GM12892 (cell line): ENCODE measurements at regions not wholly inside any gene's neighbourhood (a gene's known extent, or its start where the extent isn't known, plus 50 kb on each side); places are given as distances from the start of the nearest gene placed in this dataset.
"Not testable (repeated sequence)": the region's sequence is repeated elsewhere in the genome, so short reads cannot be mapped to it uniquely, and the experiment has no call there.

Source experiments
- DNase-seq: peaks from one replicate; pipeline ENCODE4 v3.0.0; 2011; ENCODE audit not compliant: insufficient read length
- FAIRE-seq: peaks from 2 replicates; lab custom pipeline; 2011; peaks lifted over from hg19 to GRCh38; lab: Jason Lieb, UNC
- POLR2A ChIP-seq: IDR thresholded peaks from 2 replicates; pipeline ENCODE4 v1.6.1; 2011; ENCODE audit warnings: low read depth, low read length, control low read depth
- POLR2AphosphoS5 ChIP-seq: IDR thresholded peaks from 2 replicates; pipeline ENCODE4 v1.6.1; 2011; ENCODE audit warnings: low read depth, low read length, control low read depth
- TAF1 ChIP-seq: IDR thresholded peaks from 2 replicates; pipeline ENCODE4 v1.6.1; 2011; ENCODE audit warnings: low read depth, mild to moderate bottlenecking, control low read depth, low read length, borderline replicate concordance

DNA sequence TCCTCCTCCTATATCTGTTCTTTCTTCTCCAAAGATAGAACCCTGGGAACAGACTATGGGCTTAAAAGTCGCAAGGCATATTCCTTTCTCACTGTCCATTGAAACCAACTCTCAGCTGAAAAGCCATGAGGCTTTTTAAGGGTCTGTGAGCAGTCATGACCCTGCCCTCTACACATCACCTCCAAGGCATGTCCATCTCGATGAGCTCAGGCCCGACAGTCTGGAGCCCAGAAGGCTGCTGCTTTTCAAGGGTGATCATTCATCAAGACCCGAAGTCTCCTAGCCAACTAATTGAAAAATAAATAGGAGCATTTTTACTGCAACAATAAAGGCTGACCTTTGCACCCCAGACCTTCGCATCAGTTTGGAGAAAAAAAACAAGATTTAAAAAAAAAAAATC, 378.8 kb upstream of the NRSN1 start:
- no peak for TF ChIP-seq POLR2A
- TF ChIP-seq POLR2AphosphoS5: no peak
- FAIRE-seq: no peak
- no peak for DNase-seq

DNA sequence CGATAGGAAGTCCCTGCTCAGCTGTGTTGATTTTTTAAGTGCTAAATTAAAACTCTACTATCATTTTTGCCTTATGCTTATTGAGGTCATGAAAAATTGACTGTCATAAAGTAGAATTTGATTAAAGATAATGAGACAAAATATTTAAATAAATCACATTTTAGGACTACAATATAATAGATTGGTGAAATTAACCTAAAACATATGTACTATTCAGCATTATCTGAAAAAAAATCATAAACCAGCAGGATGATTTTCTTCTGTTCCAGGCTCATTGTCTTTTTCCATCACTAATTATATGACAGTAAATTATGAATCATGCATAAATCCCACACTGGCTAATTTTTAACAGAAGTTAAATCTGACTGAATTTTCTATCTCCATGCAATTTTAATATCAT, 373.6 kb upstream of the NRSN1 start:
- DNase-seq (no peak), FAIRE-seq (no peak)
- TF ChIP-seq POLR2A: no peak
- TF ChIP-seq POLR2AphosphoS5: no peak
- no peak for TF ChIP-seq TAF1

DNA sequence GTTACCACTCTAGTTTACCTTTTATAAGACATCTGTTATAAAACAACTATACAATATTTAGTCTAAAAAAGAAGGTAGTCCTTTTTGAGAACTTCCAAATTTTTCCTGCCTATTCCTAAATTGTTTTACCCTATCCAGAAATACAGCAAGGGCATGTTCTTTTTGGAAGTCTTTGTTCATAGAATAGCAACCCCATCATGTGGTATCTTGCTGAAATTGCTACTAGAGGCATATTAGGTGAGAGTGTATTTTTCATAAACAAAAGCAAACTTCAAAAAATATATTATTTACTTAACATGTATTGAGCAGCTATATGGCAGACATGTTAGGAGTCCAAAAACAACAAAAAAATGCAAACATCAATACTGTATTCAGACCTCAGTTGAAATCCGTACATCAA, 371.8 kb upstream of the NRSN1 start:
- no peak for TF ChIP-seq POLR2A
- TF ChIP-seq POLR2AphosphoS5: no peak
- TF ChIP-seq TAF1: no peak
- no peak for DNase-seq

DNA sequence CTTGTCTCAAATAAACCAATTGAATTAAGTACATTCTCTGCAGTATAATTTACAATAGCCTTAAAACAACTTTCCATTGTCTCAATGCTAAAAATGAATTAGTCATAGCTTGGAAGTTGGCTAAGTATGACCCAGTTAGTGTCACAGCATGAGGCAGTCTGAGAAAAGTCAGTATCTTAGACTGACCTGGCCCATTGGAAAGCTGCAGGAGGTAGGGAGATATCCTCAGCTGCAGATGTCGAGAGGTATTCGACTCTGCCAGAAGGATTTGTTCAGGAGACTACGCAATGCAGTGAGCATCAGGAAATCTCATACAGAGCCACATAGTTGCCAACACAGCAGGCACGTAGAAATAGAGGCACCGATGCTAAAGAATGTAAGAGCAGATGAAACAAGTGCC, 350.9 kb upstream of the NRSN1 start:
- no peak for TF ChIP-seq TAF1
- TF ChIP-seq POLR2A: no peak
- TF ChIP-seq POLR2AphosphoS5: no peak
- FAIRE-seq (no peak), DNase-seq (no peak)

More for the DNA sequence above, 371.8 kb upstream of the NRSN1 start:
- FAIRE-seq: no peak

DNA sequence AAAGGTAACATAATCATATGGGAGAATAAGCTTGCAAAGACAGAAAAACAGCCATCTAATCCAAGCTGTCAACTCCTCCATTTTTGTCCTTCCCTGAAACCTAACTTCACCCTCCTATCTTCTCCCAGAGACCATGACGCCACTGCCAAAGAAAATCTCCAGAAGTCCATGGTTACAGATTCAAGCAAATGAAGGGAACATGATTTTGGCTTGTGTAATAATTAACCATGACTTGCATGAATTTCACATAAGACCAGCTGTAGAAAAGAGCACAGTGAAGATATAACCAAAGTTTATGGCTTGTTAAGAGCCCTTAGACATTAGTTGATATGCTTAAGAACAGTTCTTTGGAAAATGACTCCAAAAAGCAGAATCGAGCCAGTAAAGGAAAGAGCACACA, 342.1 kb upstream of the NRSN1 start:
- DNase-seq (no peak), FAIRE-seq (no peak)
- TF ChIP-seq POLR2AphosphoS5 (no peak), POLR2A (no peak), TAF1 (no peak)

DNA sequence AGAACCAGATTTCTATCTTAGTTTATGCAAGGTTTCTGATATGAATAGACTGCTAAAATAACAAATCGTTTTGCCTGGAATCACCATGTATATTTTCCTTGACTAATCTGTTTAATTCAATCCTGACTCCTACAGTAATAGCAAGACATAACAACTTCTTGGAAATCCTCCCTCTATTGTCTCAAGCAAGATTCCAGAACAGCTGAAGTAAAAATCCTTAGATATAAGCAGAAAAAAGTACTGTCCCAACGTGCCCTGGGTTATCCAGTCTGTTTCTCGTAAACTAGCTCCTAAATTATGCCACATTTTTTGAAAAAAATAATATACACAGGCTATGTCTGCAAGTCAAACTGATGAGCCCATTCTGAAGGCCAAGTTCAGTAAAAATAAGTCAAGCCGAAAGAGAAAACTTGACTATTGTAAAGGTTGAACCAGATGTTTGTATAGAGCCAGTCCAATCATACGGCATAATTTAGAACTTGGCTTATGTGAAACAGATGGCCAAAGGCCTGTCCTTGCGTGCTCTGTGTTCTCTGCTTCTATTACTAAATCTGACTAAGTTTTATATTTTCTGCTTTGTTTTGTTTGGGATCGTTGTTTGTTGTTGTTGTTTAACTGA, 341.6 kb upstream of the NRSN1 start:
- FAIRE-seq (no peak), DNase-seq (no peak)
- TF ChIP-seq POLR2AphosphoS5 (no peak), POLR2A (no peak), TAF1 (no peak)

DNA sequence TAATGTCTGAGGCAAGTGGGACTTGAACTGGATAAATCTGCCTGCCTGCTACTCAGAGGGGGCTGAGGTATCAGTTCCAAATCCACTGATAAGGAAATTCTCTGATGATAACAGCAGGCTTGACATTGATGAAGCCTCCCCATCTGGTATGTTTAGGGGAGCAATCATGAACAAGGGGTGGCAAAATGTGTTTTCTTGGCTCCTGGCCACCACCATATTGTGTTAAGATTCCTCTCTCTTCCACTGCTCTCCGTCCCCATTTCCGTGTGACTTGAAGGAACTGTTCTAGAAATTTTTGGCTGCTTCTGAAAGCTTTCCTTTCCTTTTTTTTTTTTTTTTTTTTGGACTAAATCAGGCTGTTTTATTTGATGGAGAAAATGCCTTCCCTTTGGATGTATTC, 335.3 kb upstream of the NRSN1 start:
- FAIRE-seq: no peak
- DNase-seq: no peak
- TF ChIP-seq POLR2AphosphoS5: no peak
- no peak for TF ChIP-seq TAF1
- TF ChIP-seq POLR2A: no peak

DNA sequence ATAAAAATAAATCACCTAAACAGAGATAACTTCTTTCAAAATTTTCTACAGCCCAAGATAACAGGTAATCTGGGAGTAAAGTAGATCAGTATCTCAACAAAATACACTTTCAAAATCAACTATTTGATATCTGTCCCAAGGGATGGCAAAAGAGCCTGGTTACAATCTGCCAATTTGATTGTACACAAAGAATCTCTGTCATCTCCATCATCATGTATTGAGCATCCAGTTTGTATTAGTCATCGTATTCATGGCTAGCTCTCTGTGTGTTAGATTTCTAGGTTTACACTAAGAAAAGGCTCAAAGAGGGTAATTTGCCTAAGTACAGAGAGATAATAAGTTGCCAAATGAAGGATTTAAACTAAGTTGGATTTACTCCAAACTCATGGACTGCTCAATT, 329.0 kb upstream of the NRSN1 start:
- DNase-seq (no peak), FAIRE-seq (no peak)
- TF ChIP-seq POLR2AphosphoS5 (no peak), TAF1 (no peak), POLR2A (no peak)

DNA sequence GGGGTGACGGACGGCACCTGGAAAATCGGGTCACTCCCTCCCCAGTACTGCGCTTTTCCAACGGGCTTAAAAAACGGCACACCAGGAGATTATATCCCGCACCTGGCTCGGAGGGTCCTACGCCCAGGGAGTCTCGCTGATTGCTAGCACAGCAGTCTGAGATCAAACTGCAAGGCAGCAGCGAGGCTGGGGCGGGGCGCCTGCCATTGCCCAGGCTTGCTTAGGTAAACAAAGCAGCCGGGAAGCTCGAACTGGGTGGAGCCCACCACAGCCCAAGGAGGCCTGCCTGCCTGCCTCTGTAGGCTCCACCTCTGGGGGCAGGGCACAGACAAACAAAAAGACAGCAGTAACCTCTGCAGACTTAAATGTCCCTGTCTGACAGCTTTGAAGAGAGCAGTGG, 321.7 kb upstream of the NRSN1 start:
- DNase-seq, FAIRE-seq: not testable (repeated sequence)

DNA sequence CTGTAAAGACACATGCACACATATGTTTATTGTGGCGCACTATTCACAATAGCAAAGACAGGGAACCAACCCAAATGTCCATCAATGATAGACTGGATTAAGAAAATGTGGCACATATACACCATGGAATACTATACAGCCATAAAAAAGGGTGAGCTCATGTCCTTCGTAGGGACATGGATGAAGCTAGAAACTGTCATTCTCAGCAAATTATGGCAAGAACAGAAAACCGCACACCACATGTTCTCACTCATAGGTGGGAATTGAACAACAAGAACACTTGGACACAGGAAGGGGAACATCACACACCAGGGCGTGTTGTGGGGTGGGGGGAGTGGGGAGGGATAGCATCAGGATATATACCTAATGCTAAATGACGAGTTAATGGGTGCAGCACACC, 304.9 kb upstream of the NRSN1 start:
- DNase-seq, FAIRE-seq: not testable (repeated sequence)

DNA sequence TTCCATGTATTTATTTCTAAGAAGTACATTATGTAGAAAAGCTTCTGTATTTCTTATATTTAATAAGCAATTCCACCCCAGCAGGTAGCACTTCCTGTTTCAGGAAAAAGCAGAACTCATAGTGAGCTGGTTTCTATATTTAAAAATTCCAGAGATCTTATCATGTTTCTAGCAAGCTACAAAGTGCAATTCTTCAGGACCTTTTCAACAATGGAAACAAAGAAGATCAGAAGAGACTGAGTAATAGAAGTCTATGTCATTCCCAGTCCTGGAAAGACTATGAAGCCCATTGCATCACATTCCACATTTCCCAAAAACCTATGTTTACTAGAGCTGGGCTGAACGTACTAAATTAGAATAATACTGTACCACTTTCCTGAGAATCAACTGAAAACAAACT, 302.6 kb upstream of the NRSN1 start:
- no peak for TF ChIP-seq POLR2AphosphoS5
- no peak for TF ChIP-seq POLR2A
- TF ChIP-seq TAF1: no peak
- FAIRE-seq: no peak
- no peak for DNase-seq

DNA sequence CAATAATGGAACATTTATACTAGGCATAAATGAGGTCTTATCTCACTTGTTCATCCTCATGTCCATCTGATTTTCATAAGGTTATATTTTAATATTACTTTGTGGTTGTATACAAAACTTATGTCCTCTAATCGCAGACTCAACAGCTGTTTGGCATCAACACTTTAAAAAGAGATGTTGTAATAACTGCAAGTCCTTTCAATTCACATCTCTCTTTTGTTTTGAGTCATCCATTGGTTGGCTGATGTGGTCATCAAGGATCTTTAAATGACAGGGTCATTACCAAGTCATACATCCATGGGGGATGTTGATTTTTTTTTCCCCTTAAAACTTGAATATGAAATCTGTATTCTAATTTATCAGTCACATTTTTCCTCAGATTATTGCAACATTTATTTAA, 299.4 kb upstream of the NRSN1 start:
- DNase-seq (no peak), FAIRE-seq (no peak)
- TF ChIP-seq POLR2AphosphoS5: no peak
- no peak for TF ChIP-seq TAF1
- TF ChIP-seq POLR2A: no peak

DNA sequence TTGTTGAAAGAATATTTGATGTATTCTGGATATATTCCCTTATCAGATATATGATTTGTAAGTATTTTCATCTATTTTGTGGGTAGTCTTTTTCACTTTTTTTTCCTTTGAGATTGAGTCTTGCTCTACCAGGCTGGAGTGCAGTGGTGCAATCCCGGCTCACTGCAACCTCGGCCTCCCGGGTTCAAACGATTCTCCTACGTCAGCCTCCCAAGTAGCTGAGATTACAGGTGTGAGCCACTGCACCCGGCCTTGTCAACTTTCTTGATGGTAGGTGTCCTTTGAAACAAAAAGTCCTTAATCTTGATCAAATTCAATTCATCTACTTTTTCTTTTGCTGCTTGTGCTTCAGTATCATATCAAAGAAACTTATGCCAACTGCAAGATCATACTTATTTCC, 297.2 kb upstream of the NRSN1 start:
- TF ChIP-seq POLR2A (no peak), TAF1 (no peak), POLR2AphosphoS5 (no peak)
- no peak for FAIRE-seq

More for the DNA sequence above, 297.2 kb upstream of the NRSN1 start:
- DNase-seq: no peak
